Neural cell (in vitro differentiated cells): ENCODE measurements at regions not wholly inside any gene's neighbourhood (a gene's known extent, or its start where the extent isn't known, plus 50 kb on each side); places are given as distances from the start of the nearest gene placed in this dataset.

Experiments
- EP300 ChIP-seq: fragments of 450-650 bp; conservative IDR thresholded peaks from 2 replicates; pipeline ENCODE4 v1.6.1; 2014; ENCODE audit warnings: antibody characterized with exemption, mild to moderate bottlenecking, moderate library complexity; ENCODE audit not compliant: poor library complexity, severe bottlenecking
- EZH2 ChIP-seq: fragments of 200-600, 300-800 bp; shearing (Covaris generic), sonication (generic); IDR thresholded peaks from 2 replicates; pipeline ENCODE4 v1.6.1; 2014; ENCODE audit warnings: antibody characterized with exemption, low read length, borderline replicate concordance, mild to moderate bottlenecking; ENCODE audit not compliant: insufficient read depth, poor library complexity, severe bottlenecking
- MXI1 ChIP-seq: fragments of 450-650 bp; conservative IDR thresholded peaks from 2 replicates; pipeline ENCODE4 v1.6.1; 2014; ENCODE audit warnings: antibody characterized with exemption, mild to moderate bottlenecking; ENCODE audit not compliant: poor library complexity, severe bottlenecking
- POLR2AphosphoS5 ChIP-seq: IDR thresholded peaks from 2 replicates; pipeline ENCODE4 v1.6.1; 2012
- RAD21 ChIP-seq: fragments of 450-650 bp; conservative IDR thresholded peaks from 2 replicates; pipeline ENCODE4 v1.6.1; 2014; ENCODE audit warnings: antibody characterized with exemption, mild to moderate bottlenecking, moderate library complexity
- TAF1 ChIP-seq: IDR thresholded peaks from 2 replicates; pipeline ENCODE4 v1.6.1; 2012; ENCODE audit warnings: low read depth
- TF ChIP-seq, protein P1 (sequence below): fragments of 450-650 bp; IDR thresholded peaks from 2 replicates; pipeline ENCODE4 v1.5.1; 2014; ENCODE audit warnings: antibody characterized with exemption, mild to moderate bottlenecking, moderate library complexity; ENCODE audit not compliant: poor library complexity, severe bottlenecking
- TF ChIP-seq, protein P2 (sequence below): IDR thresholded peaks from 2 replicates; pipeline ENCODE4 v1.6.1; 2012; ENCODE audit warnings: borderline replicate concordance

DNA sequence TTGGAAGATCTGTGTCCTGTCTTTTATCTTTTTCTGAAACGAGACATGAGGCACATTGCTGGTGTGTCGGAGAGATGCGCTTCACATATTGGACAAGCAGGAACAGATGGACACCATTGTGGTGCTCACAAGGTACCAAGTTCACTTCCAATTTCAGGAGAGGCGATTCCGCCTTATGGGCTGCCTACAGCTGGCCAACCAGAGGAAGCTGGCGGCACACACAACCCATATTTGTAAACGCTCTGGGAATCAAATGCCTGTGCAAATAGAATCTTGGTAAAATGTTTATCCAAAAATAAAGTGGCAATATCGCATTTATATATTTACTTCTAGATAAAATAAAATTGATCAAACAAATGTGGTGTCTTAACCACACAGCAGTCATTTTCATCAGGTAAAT, 337.4 kb downstream of the TCERG1L start:
- TF ChIP-seq EZH2 (no peak), TAF1 (no peak), RAD21 (no peak), POLR2AphosphoS5 (no peak), EP300 (no peak), MXI1 (no peak)
- TF ChIP-seq, protein P1, sequence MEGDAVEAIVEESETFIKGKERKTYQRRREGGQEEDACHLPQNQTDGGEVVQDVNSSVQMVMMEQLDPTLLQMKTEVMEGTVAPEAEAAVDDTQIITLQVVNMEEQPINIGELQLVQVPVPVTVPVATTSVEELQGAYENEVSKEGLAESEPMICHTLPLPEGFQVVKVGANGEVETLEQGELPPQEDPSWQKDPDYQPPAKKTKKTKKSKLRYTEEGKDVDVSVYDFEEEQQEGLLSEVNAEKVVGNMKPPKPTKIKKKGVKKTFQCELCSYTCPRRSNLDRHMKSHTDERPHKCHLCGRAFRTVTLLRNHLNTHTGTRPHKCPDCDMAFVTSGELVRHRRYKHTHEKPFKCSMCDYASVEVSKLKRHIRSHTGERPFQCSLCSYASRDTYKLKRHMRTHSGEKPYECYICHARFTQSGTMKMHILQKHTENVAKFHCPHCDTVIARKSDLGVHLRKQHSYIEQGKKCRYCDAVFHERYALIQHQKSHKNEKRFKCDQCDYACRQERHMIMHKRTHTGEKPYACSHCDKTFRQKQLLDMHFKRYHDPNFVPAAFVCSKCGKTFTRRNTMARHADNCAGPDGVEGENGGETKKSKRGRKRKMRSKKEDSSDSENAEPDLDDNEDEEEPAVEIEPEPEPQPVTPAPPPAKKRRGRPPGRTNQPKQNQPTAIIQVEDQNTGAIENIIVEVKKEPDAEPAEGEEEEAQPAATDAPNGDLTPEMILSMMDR, result no peak
- TF ChIP-seq, protein P2, sequence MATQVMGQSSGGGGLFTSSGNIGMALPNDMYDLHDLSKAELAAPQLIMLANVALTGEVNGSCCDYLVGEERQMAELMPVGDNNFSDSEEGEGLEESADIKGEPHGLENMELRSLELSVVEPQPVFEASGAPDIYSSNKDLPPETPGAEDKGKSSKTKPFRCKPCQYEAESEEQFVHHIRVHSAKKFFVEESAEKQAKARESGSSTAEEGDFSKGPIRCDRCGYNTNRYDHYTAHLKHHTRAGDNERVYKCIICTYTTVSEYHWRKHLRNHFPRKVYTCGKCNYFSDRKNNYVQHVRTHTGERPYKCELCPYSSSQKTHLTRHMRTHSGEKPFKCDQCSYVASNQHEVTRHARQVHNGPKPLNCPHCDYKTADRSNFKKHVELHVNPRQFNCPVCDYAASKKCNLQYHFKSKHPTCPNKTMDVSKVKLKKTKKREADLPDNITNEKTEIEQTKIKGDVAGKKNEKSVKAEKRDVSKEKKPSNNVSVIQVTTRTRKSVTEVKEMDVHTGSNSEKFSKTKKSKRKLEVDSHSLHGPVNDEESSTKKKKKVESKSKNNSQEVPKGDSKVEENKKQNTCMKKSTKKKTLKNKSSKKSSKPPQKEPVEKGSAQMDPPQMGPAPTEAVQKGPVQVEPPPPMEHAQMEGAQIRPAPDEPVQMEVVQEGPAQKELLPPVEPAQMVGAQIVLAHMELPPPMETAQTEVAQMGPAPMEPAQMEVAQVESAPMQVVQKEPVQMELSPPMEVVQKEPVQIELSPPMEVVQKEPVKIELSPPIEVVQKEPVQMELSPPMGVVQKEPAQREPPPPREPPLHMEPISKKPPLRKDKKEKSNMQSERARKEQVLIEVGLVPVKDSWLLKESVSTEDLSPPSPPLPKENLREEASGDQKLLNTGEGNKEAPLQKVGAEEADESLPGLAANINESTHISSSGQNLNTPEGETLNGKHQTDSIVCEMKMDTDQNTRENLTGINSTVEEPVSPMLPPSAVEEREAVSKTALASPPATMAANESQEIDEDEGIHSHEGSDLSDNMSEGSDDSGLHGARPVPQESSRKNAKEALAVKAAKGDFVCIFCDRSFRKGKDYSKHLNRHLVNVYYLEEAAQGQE, result no peak
